Parathyroid adenoma (tissue), 2 donors: ENCODE measurements at regions not wholly inside any gene's neighbourhood (a gene's known extent, or its start where the extent isn't known, plus 50 kb on each side); places are given as distances from the start of the nearest gene placed in this dataset.

ENCODE experiments used
- H2AFZ ChIP-seq: fragments of 300-600 bp; sonication (generic); one replicate; pipeline ENCODE4 v1.7.0; 2017; ENCODE audit warnings: antibody characterized with exemption, mild to moderate bottlenecking
- H3K27ac ChIP-seq: fragments of 300-600 bp; sonication (generic); one replicate; pipeline ENCODE4 v1.7.0; 2017
- H3K27me3 ChIP-seq: fragments of 300-600 bp; sonication (generic); one replicate; pipeline ENCODE4 v1.7.0; 2017; ENCODE audit warnings: low read length; ENCODE audit not compliant: control insufficient read depth, insufficient read depth
- H3K36me3 ChIP-seq: fragments of 300-600 bp; sonication (generic); one replicate; pipeline ENCODE4 v1.7.0; 2017; ENCODE audit warnings: low read length; ENCODE audit not compliant: control insufficient read depth, insufficient read depth
- H3K4me1 ChIP-seq: fragments of 300-600 bp; sonication (generic); one replicate; pipeline ENCODE4 v1.7.0; 2017; ENCODE audit warnings: control low read depth
- H3K4me2 ChIP-seq: fragments of 300-600 bp; sonication (generic); one replicate; pipeline ENCODE4 v1.7.0; 2017; ENCODE audit warnings: low read length
- H3K4me3 ChIP-seq: fragments of 300-600 bp; sonication (generic); one replicate; pipeline ENCODE4 v1.7.0; 2017; ENCODE audit warnings: low read depth, low read length
- H3K79me2 ChIP-seq: fragments of 300-600 bp; sonication (generic); one replicate; pipeline ENCODE4 v1.7.0; 2017; ENCODE audit warnings: control low read depth
- H3K9ac ChIP-seq: fragments of 300-600 bp; sonication (generic); one replicate; pipeline ENCODE4 v1.7.0; 2017; ENCODE audit warnings: mild to moderate bottlenecking
- H3K9me3 ChIP-seq: fragments of 300-600 bp; sonication (generic); one replicate; pipeline ENCODE4 v1.7.0; 2017; ENCODE audit warnings: low read length; ENCODE audit not compliant: control insufficient read depth
- TF ChIP-seq, protein P1 (sequence below): fragments of 300-600 bp; sonication (generic); IDR thresholded peaks from one replicate; pipeline ENCODE4 v1.7.0; 2017; ENCODE audit warnings: antibody characterized with exemption, mild to moderate bottlenecking
- donor health status: primary hyperparathyroidism.

GRCh38 chr14:101184104-101184455 lies 280.6 kb upstream of the RTL1 start:
- H3K27ac ChIP-seq: no peak overlapping the region
- no peak overlapping the region for H3K9ac ChIP-seq
- no peaks in the 10 kb centered on the region for H3K79me2 ChIP-seq
- H3K27me3 ChIP-seq: no peaks in the 10 kb centered on the region
- no peak overlapping the region for H2AFZ ChIP-seq
- H3K4me1 ChIP-seq: no peaks in the 10 kb centered on the region
- H3K4me3 ChIP-seq: no peak overlapping the region
- H3K4me2 ChIP-seq: no peak overlapping the region
- H3K9me3 ChIP-seq: no peaks in the 10 kb centered on the region
- no peaks in the 10 kb centered on the region for H3K36me3 ChIP-seq
- TF ChIP-seq, protein P1, sequence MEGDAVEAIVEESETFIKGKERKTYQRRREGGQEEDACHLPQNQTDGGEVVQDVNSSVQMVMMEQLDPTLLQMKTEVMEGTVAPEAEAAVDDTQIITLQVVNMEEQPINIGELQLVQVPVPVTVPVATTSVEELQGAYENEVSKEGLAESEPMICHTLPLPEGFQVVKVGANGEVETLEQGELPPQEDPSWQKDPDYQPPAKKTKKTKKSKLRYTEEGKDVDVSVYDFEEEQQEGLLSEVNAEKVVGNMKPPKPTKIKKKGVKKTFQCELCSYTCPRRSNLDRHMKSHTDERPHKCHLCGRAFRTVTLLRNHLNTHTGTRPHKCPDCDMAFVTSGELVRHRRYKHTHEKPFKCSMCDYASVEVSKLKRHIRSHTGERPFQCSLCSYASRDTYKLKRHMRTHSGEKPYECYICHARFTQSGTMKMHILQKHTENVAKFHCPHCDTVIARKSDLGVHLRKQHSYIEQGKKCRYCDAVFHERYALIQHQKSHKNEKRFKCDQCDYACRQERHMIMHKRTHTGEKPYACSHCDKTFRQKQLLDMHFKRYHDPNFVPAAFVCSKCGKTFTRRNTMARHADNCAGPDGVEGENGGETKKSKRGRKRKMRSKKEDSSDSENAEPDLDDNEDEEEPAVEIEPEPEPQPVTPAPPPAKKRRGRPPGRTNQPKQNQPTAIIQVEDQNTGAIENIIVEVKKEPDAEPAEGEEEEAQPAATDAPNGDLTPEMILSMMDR: no peak

DNA sequence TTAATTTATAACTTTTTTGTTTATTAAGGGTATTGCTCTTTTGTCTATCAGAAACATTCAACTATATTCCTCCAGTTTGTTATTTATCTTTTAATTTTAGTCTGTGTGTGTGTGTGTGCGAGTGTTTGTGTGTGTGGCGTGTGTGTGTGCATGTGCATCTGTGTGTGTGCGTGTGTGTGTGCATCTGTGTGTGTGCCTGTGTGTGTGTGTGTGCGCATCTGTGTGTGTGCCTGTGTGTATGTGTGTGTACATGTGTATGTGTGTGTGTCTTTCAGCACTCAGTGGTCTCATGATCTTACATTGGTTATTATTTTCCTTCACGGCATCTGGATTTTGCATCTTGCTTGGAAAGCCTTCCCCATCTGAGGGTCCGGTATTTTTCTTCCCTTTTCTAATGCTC lies 281.1 kb upstream of the RTL1 start:
- no peaks in the 10 kb centered on the region for H3K27me3 ChIP-seq
- no peaks in the 10 kb centered on the region for H3K4me1 ChIP-seq
- H3K9me3 ChIP-seq: no peaks in the 10 kb centered on the region
- H3K79me2 ChIP-seq: no peaks in the 10 kb centered on the region
- H3K27ac ChIP-seq: no peak overlapping the region
- no peak overlapping the region for H3K9ac ChIP-seq
- H3K4me2 ChIP-seq: no peak overlapping the region
- TF ChIP-seq, protein P1: no peak
- no peak overlapping the region for H3K4me3 ChIP-seq
- no peaks in the 10 kb centered on the region for H3K36me3 ChIP-seq
- no peak overlapping the region for H2AFZ ChIP-seq

- Histone ChIP-seq H3K27ac (no peak overlapping the region), H3K79me2 (no peaks in the 10 kb centered on the region), H3K36me3 (no peaks in the 10 kb centered on the region), H3K4me1 (no peaks in the 10 kb centered on the region), H3K4me2 (no peak overlapping the region), H3K4me3 (no peak overlapping the region), H2AFZ (no peak overlapping the region), H3K9me3 (no peaks in the 10 kb centered on the region), H3K27me3 (no peaks in the 10 kb centered on the region), H3K9ac (no peak overlapping the region)
- TF ChIP-seq, protein P1: no peak
These were observed 281.7 kb upstream of the RTL1 start for GRCh38 chr14:101185073-101185835.

GRCh38 chr14:101185946-101186345 lies 282.4 kb upstream of the RTL1 start:
- H3K9me3 ChIP-seq: no peaks in the 10 kb centered on the region
- no peak overlapping the region for H3K9ac ChIP-seq
- H3K27ac ChIP-seq: no peak overlapping the region
- H3K4me1 ChIP-seq: no peaks in the 10 kb centered on the region
- no peaks in the 10 kb centered on the region for H3K79me2 ChIP-seq
- no peak overlapping the region for H2AFZ ChIP-seq
- TF ChIP-seq, protein P1: no peak
- no peaks in the 10 kb centered on the region for H3K36me3 ChIP-seq
- H3K27me3 ChIP-seq: no peaks in the 10 kb centered on the region
- no peak overlapping the region for H3K4me2 ChIP-seq
- H3K4me3 ChIP-seq: no peak overlapping the region

- Histone ChIP-seq H3K36me3 (no peaks in the 10 kb centered on the region), H3K27me3 (no peaks in the 10 kb centered on the region), H3K9ac (no peak overlapping the region), H3K4me3 (no peak overlapping the region), H3K79me2 (no peaks in the 10 kb centered on the region), H3K4me1 (no peaks in the 10 kb centered on the region), H3K9me3 (no peaks in the 10 kb centered on the region), H3K27ac (no peak overlapping the region), H3K4me2 (no peak overlapping the region), H2AFZ (no peak overlapping the region)
- TF ChIP-seq, protein P1: no peak
These were observed 283.0 kb upstream of the RTL1 start for GRCh38 chr14:101186544-101186943.
